H9 (cell line): ENCODE measurements at regions not wholly inside any gene's neighbourhood (a gene's known extent, or its start where the extent isn't known, plus 50 kb on each side); places are given as distances from the start of the nearest gene placed in this dataset.

Experiments used
- DNase-seq: peaks from one replicate; pipeline ENCODE4 v3.0.0-alpha.2; 2017
- H2AFZ ChIP-seq: one replicate; pipeline ENCODE4 v1.6.1; 2013; ENCODE audit warnings: mild to moderate bottlenecking, low read length, control low read depth, moderate library complexity
- H2AK5ac ChIP-seq: 2 replicates; pipeline ENCODE4 v1.6.1; 2013; ENCODE audit warnings: low read length, control low read depth, mixed read lengths; ENCODE audit not compliant: insufficient read length
- H2BK120ac ChIP-seq: one replicate; pipeline ENCODE4 v1.6.1; 2013; ENCODE audit warnings: low read depth, mild to moderate bottlenecking, low read length, control low read depth, inconsistent platforms; ENCODE audit not compliant: poor library complexity, severe bottlenecking
- H2BK12ac ChIP-seq: 2 replicates; pipeline ENCODE4 v1.6.1; 2013; ENCODE audit warnings: low read length, control low read depth, mixed read lengths, low read depth; ENCODE audit not compliant: insufficient read length
- H2BK15ac ChIP-seq: 2 replicates; pipeline ENCODE4 v1.6.1; 2013; ENCODE audit warnings: low read depth, low read length, control low read depth
- H2BK20ac ChIP-seq: one replicate; pipeline ENCODE4 v1.6.1; 2013; ENCODE audit warnings: low read depth, mild to moderate bottlenecking, low read length, control low read depth, inconsistent platforms; ENCODE audit not compliant: poor library complexity, severe bottlenecking
- H2BK5ac ChIP-seq: 2 replicates; pipeline ENCODE4 v1.6.1; 2013; ENCODE audit warnings: low read length, control low read depth, mixed read lengths; ENCODE audit not compliant: insufficient read length
- H3K14ac ChIP-seq: 2 replicates; pipeline ENCODE4 v1.6.1; 2013; ENCODE audit warnings: low read length, control low read depth; ENCODE audit not compliant: insufficient read depth
- H3K18ac ChIP-seq: 2 replicates; pipeline ENCODE4 v1.6.1; 2013; ENCODE audit warnings: low read depth, mild to moderate bottlenecking, mixed read lengths, low read length, control low read depth; ENCODE audit not compliant: insufficient read length
- H3K23ac ChIP-seq: 2 replicates; pipeline ENCODE4 v1.6.1; 2013; ENCODE audit warnings: low read length, control low read depth, mixed read lengths, low read depth; ENCODE audit not compliant: insufficient read length
- H3K23me2 ChIP-seq: 2 replicates; pipeline ENCODE4 v1.6.1; 2013; ENCODE audit warnings: low read depth, mild to moderate bottlenecking, mixed read lengths, low read length, control low read depth; ENCODE audit not compliant: insufficient read length, poor library complexity, severe bottlenecking
- H3K27ac ChIP-seq: 2 replicates; pipeline ENCODE4 v1.5.1; 2013; ENCODE audit warnings: low read length, control low read depth, mixed read lengths, low read depth; ENCODE audit not compliant: insufficient read length
- H3K27me3 ChIP-seq: 2 replicates; pipeline ENCODE4 v1.6.1; 2013; ENCODE audit warnings: low read length, control low read depth, inconsistent platforms; ENCODE audit not compliant: insufficient read depth
- H3K4ac ChIP-seq: 2 replicates; pipeline ENCODE4 v1.6.1; 2013; ENCODE audit warnings: low read depth, mild to moderate bottlenecking, control low read depth, inconsistent platforms, low read length, moderate library complexity
- H3K4me1 ChIP-seq: 2 replicates; pipeline ENCODE4 v1.6.1; 2013; ENCODE audit warnings: low read length, control low read depth, inconsistent platforms; ENCODE audit not compliant: insufficient read depth
- H3K4me2 ChIP-seq: 2 replicates; pipeline ENCODE4 v1.6.1; 2013; ENCODE audit warnings: low read length, control low read depth, mixed read lengths; ENCODE audit not compliant: insufficient read length, insufficient read depth
- H3K56ac ChIP-seq: 2 replicates; pipeline ENCODE4 v1.6.1; 2013; ENCODE audit warnings: low read depth, mild to moderate bottlenecking, mixed read lengths, low read length, control low read depth; ENCODE audit not compliant: insufficient read length
- H3K79me1 ChIP-seq: 2 replicates; pipeline ENCODE4 v1.6.1; 2013; ENCODE audit warnings: low read depth, mild to moderate bottlenecking, moderate library complexity, low read length, control low read depth, inconsistent platforms; ENCODE audit not compliant: insufficient read depth, poor library complexity, severe bottlenecking
- H3K79me2 ChIP-seq: 2 replicates; pipeline ENCODE4 v1.6.1; 2013; ENCODE audit warnings: low read length, control low read depth, inconsistent platforms; ENCODE audit not compliant: insufficient read depth
- H3K9ac ChIP-seq: 2 replicates; pipeline ENCODE4 v1.6.1; 2013; ENCODE audit warnings: low read length, control low read depth, mixed read lengths; ENCODE audit not compliant: insufficient read length; ENCODE audit errors: extremely low read depth
- H3K9me3 ChIP-seq: one replicate; pipeline ENCODE4 v1.6.1; 2013; ENCODE audit warnings: low read depth, low read length, inconsistent platforms; ENCODE audit not compliant: control insufficient read depth
- H3T11ph ChIP-seq: one replicate; pipeline ENCODE4 v1.6.1; 2013; ENCODE audit warnings: mild to moderate bottlenecking, low read length, control low read depth, inconsistent platforms
- H4K20me1 ChIP-seq: one replicate; pipeline ENCODE4 v1.6.1; 2013; ENCODE audit not compliant: control insufficient read depth, insufficient read length, insufficient read depth
- H4K5ac ChIP-seq: 2 replicates; pipeline ENCODE4 v1.6.1; 2013; ENCODE audit warnings: low read depth, mild to moderate bottlenecking, mixed read lengths, low read length, control low read depth; ENCODE audit not compliant: insufficient read length
- H4K8ac ChIP-seq: replicated peaks from 2 replicates; pipeline ENCODE4 v1.6.1; 2013; ENCODE audit warnings: low read length, control low read depth, mixed read lengths, low read depth; ENCODE audit not compliant: insufficient read length
- H4K91ac ChIP-seq: 2 replicates; pipeline ENCODE4 v1.6.1; 2013; ENCODE audit warnings: low read depth, mild to moderate bottlenecking, moderate library complexity, mixed read lengths, low read length, control low read depth; ENCODE audit not compliant: insufficient read length
- H3K27ac Mint-ChIP-seq, 3 experiments: 2 replicates in 2 of 3; 3 replicates in 1 of 3; pipeline ENCODE4 v1.8.0; 2020 to 2021; ENCODE audit warnings: mixed read lengths in 3 of 3, mild to moderate bottlenecking in 1 of 3, moderate library complexity in 1 of 3
- H3K27me3 Mint-ChIP-seq: 2 replicates; pipeline ENCODE4 v1.8.0; 2021; ENCODE audit warnings: low read depth, mild to moderate bottlenecking, moderate library complexity, mixed read lengths
- H3K36me3 Mint-ChIP-seq, 3 experiments: 2 replicates in 2 of 3; 3 replicates in 1 of 3; pipeline ENCODE4 v1.8.0; 2020 to 2021; ENCODE audit warnings: low read depth in 3 of 3, mixed read lengths in 3 of 3; ENCODE audit not compliant: insufficient read depth in 1 of 3
- H3K4me1 Mint-ChIP-seq, 2 experiments: 2 replicates each; pipeline ENCODE4 v1.8.0; 2020; ENCODE audit warnings: mixed read lengths in 2 of 2
- H3K4me3 Mint-ChIP-seq, 2 experiments: 2 replicates in 1 of 2; 3 replicates in 1 of 2; pipeline ENCODE4 v1.8.0; 2020 to 2021; ENCODE audit warnings: mild to moderate bottlenecking in 2 of 2, mixed read lengths in 2 of 2, moderate library complexity in 1 of 2
- H3K9me3 Mint-ChIP-seq, 2 experiments: 2 replicates in 1 of 2; 3 replicates in 1 of 2; pipeline ENCODE4 v1.8.0; 2020; ENCODE audit warnings: mild to moderate bottlenecking in 2 of 2, mixed read lengths in 2 of 2, moderate library complexity in 1 of 2
- WGBS: extraction: QIAGEN DNeasy Blood & Tissue Kit; methylation state at CpG from one replicate; pipeline ENCODE4 v1.1.7; 2013; ENCODE audit warnings: missing lambda C conversion rate, low lambda C conversion rate, mixed read lengths; ENCODE audit not compliant: insufficient read length; ENCODE audit errors: extremely low coverage; 5-methylcytosine and 5-hydroxymethylcytosine counted together
- TF ChIP-seq, protein P1 (sequence below): fragments of 200-600 bp; sonication (generic); conservative IDR thresholded peaks from 3 replicates; pipeline ENCODE4 v1.8.0; 2021; ENCODE audit warnings: antibody characterized with exemption, mild to moderate bottlenecking

DNA sequence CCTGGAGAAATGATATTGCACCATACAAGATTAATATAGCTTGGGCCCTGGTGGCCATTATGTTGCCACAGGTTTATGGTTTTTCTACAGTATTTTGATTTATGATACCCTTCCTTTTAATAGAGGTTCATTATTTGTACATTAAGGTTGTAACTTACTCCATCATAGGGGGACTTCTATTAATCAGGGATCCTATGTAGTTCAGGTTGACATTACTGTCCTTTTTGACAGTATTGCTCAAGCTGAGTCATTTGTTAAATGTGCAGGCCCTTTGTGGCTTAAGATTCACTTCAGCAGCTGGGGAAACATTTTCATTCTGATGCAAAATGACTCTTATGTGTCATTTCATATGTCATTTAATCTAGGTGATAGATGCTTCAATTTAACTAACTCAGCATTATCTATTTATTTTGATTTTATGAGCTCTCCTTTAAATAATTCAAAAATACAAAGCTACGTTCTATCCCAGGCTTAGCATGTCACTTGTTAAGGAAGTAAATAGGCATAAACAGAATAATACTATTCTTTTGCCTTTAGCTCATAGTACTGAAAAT lies 686.9 kb upstream of the NCAM2 start:
- no peak for DNase-seq
- TF ChIP-seq, protein P1, sequence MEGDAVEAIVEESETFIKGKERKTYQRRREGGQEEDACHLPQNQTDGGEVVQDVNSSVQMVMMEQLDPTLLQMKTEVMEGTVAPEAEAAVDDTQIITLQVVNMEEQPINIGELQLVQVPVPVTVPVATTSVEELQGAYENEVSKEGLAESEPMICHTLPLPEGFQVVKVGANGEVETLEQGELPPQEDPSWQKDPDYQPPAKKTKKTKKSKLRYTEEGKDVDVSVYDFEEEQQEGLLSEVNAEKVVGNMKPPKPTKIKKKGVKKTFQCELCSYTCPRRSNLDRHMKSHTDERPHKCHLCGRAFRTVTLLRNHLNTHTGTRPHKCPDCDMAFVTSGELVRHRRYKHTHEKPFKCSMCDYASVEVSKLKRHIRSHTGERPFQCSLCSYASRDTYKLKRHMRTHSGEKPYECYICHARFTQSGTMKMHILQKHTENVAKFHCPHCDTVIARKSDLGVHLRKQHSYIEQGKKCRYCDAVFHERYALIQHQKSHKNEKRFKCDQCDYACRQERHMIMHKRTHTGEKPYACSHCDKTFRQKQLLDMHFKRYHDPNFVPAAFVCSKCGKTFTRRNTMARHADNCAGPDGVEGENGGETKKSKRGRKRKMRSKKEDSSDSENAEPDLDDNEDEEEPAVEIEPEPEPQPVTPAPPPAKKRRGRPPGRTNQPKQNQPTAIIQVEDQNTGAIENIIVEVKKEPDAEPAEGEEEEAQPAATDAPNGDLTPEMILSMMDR, result no peak
- Histone ChIP-seq H3K4ac (no peak overlapping the region), H4K5ac (no peak overlapping the region), H3K27me3 (no peaks in the 10 kb centered on the region), H3K4me1 (no peaks in the 10 kb centered on the region), H3K79me1 (no peaks in the 10 kb centered on the region), H3K56ac (no peak overlapping the region), H3K4me2 (no peak overlapping the region), H2BK5ac (no peak overlapping the region), H3K18ac (no peak overlapping the region), H3K23me2 (no peaks in the 10 kb centered on the region), H2BK12ac (no peak overlapping the region), H3K14ac (no peak overlapping the region), H2AFZ (no peak overlapping the region), H4K20me1 (no peaks in the 10 kb centered on the region), H4K91ac (no peak overlapping the region), H2AK5ac (no peak overlapping the region), H2BK20ac (no peak overlapping the region), H3K79me2 (no peaks in the 10 kb centered on the region), H3K23ac (no peak overlapping the region), H2BK15ac (no peak overlapping the region), H4K8ac (no peak overlapping the region), H2BK120ac (no peak overlapping the region), H3K9ac (no peak overlapping the region), H3K27ac (no peak overlapping the region), H3K9me3 (no peaks in the 10 kb centered on the region), H3T11ph (no peak overlapping the region)
- Mint-ChIP-seq H3K27ac (no peak overlapping the region), H3K9me3 (peaks cover 17 to 22% of the 10 kb centered on the region in 2 experiments; a peak in 4 of 5 replicates), H3K27me3 (no peaks in the 10 kb centered on the region), H3K4me1 (peaks cover 13 to 19% of the 10 kb centered on the region in 2 experiments), H3K4me3 (no peak overlapping the region), H3K36me3 (peaks cover 4 to 23% (median 6%) of the 10 kb centered on the region in 3 experiments; a peak in 5 of 7 replicates)
- no CpG with 5 or more reads among the region's 1 CpG for WGBS
